ENCODE measurements at regions not wholly inside any gene's neighbourhood (a gene's known extent, or its start where the extent isn't known, plus 50 kb on each side); places are given as distances from the start of the nearest gene placed in this dataset.

- TF ChIP-seq USF2 (IDR thresholded peaks at IDR 0.05) = no peak
- TF ChIP-seq CTCF (IDR thresholded peaks at IDR 0.05) = no peak
- TF ChIP-seq HOXA7 (CRISPR knock-in tag; IDR thresholded peaks at IDR 0.05) = no peak
These were observed 291.5 kb upstream of the FANCL start for GRCh38 chr2:58532641-58533040.

Measured in A549 (cell line).